ENCODE measurements at regions not wholly inside any gene's neighbourhood (a gene's known extent, or its start where the extent isn't known, plus 50 kb on each side); places are given as distances from the start of the nearest gene placed in this dataset.

- Mint-ChIP-seq H3K27ac (no peak overlapping the region), H3K36me3 (ENCODE audit: low read depth) (no peaks in the 10 kb centered on the region), H3K4me1 (no peaks in the 10 kb centered on the region), H3K27me3 (no peaks in the 10 kb centered on the region), H3K4me3 (no peak overlapping the region), H3K9me3 (no peaks in the 10 kb centered on the region)
- DNase-seq (no peak), ATAC-seq (no peak)
Measured at GRCh38 chr4:41436419-41436818, 101.5 kb upstream of the LIMCH1 start.

GRCh38 chr4:41437111-41437536, 100.8 kb upstream of the LIMCH1 start:
- H3K4me3 Mint-ChIP-seq: no peak overlapping the region
- H3K36me3 Mint-ChIP-seq (ENCODE audit: low read depth): no peaks in the 10 kb centered on the region
- DNase-seq: no peak
- no peak for ATAC-seq
- H3K27me3 Mint-ChIP-seq: no peaks in the 10 kb centered on the region
- H3K9me3 Mint-ChIP-seq: no peaks in the 10 kb centered on the region
- no peak overlapping the region for H3K27ac Mint-ChIP-seq
- no peaks in the 10 kb centered on the region for H3K4me1 Mint-ChIP-seq

- H3K4me1 Mint-ChIP-seq: no peaks in the 10 kb centered on the region
- DNase-seq (no peak), ATAC-seq (no peak)
- no peaks in the 10 kb centered on the region for H3K27me3 Mint-ChIP-seq
- no peaks in the 10 kb centered on the region for H3K9me3 Mint-ChIP-seq
- H3K36me3 Mint-ChIP-seq (ENCODE audit: low read depth): no peaks in the 10 kb centered on the region
- no peak overlapping the region for H3K4me3 Mint-ChIP-seq
- H3K27ac Mint-ChIP-seq: no peak overlapping the region
Measured at GRCh38 chr4:41438931-41439297, 99.0 kb upstream of the LIMCH1 start.

GRCh38 chr4:41442810-41443209, 95.1 kb upstream of the LIMCH1 start:
- H3K4me3 Mint-ChIP-seq: no peak overlapping the region
- H3K27me3 Mint-ChIP-seq: peaks cover 2% of the 10 kb centered on the region
- no peak for ATAC-seq
- no peaks in the 10 kb centered on the region for H3K4me1 Mint-ChIP-seq
- H3K9me3 Mint-ChIP-seq: no peaks in the 10 kb centered on the region
- H3K36me3 Mint-ChIP-seq (ENCODE audit: low read depth): no peaks in the 10 kb centered on the region
- no peak for DNase-seq
- H3K27ac Mint-ChIP-seq: no peak overlapping the region

- no peak for DNase-seq
- no peak overlapping the region for H3K27ac Mint-ChIP-seq
- ATAC-seq: no peak
- H3K4me3 Mint-ChIP-seq: no peak overlapping the region
- H3K27me3 Mint-ChIP-seq: peaks cover 2% of the 10 kb centered on the region
- H3K36me3 Mint-ChIP-seq (ENCODE audit: low read depth): no peaks in the 10 kb centered on the region
- H3K4me1 Mint-ChIP-seq: no peaks in the 10 kb centered on the region
- no peaks in the 10 kb centered on the region for H3K9me3 Mint-ChIP-seq
Measured at GRCh38 chr4:41443340-41444079, 94.4 kb upstream of the LIMCH1 start.

- DNase-seq: no peak
- Mint-ChIP-seq H3K27ac (no peak overlapping the region), H3K36me3 (ENCODE audit: low read depth) (no peaks in the 10 kb centered on the region), H3K4me3 (no peak overlapping the region), H3K27me3 (peaks cover 2% of the 10 kb centered on the region), H3K4me1 (no peaks in the 10 kb centered on the region), H3K9me3 (peaks cover 1% of the 10 kb centered on the region)
- no peak for ATAC-seq
Measured at GRCh38 chr4:41446391-41446790, 91.6 kb upstream of the LIMCH1 start.

- H3K27me3 Mint-ChIP-seq: peaks cover 2% of the 10 kb centered on the region
- H3K27ac Mint-ChIP-seq: no peak overlapping the region
- no peak overlapping the region for H3K4me3 Mint-ChIP-seq
- no peaks in the 10 kb centered on the region for H3K36me3 Mint-ChIP-seq (ENCODE audit: low read depth)
- ATAC-seq (no peak), DNase-seq (no peak)
- no peaks in the 10 kb centered on the region for H3K4me1 Mint-ChIP-seq
- peaks cover 4% of the 10 kb centered on the region for H3K9me3 Mint-ChIP-seq
Measured at GRCh38 chr4:41446981-41447725, 90.8 kb upstream of the LIMCH1 start.

GRCh38 chr4:41448934-41449333, 89.0 kb upstream of the LIMCH1 start:
- DNase-seq (no peak), ATAC-seq (no peak)
- H3K4me3 Mint-ChIP-seq: no peak overlapping the region
- H3K27ac Mint-ChIP-seq: no peak overlapping the region
- H3K4me1 Mint-ChIP-seq: no peaks in the 10 kb centered on the region
- no peaks in the 10 kb centered on the region for H3K36me3 Mint-ChIP-seq (ENCODE audit: low read depth)
- H3K9me3 Mint-ChIP-seq: peaks cover 4% of the 10 kb centered on the region
- H3K27me3 Mint-ChIP-seq: peaks cover 5% of the 10 kb centered on the region

- no peak for ATAC-seq
- H3K27ac Mint-ChIP-seq: no peak overlapping the region
- H3K9me3 Mint-ChIP-seq: peaks cover 4% of the 10 kb centered on the region
- peaks cover 3% of the 10 kb centered on the region for H3K27me3 Mint-ChIP-seq
- no peak for DNase-seq
- H3K36me3 Mint-ChIP-seq (ENCODE audit: low read depth): no peaks in the 10 kb centered on the region
- no peak overlapping the region for H3K4me3 Mint-ChIP-seq
- H3K4me1 Mint-ChIP-seq: no peaks in the 10 kb centered on the region
Measured at GRCh38 chr4:41451961-41452360, 86.0 kb upstream of the LIMCH1 start.

GRCh38 chr4:41452484-41453225, 85.3 kb upstream of the LIMCH1 start:
- Mint-ChIP-seq H3K27me3 (peaks cover 3% of the 10 kb centered on the region), H3K9me3 (peaks cover 4% of the 10 kb centered on the region), H3K36me3 (ENCODE audit: low read depth) (no peaks in the 10 kb centered on the region), H3K4me1 (no peaks in the 10 kb centered on the region), H3K4me3 (no peak overlapping the region), H3K27ac (no peak overlapping the region)
- DNase-seq (no peak), ATAC-seq (no peak)

- Mint-ChIP-seq H3K27ac (no peak overlapping the region), H3K36me3 (ENCODE audit: low read depth) (no peaks in the 10 kb centered on the region), H3K27me3 (peaks cover 7% of the 10 kb centered on the region), H3K9me3 (peaks cover 4% of the 10 kb centered on the region), H3K4me1 (no peaks in the 10 kb centered on the region), H3K4me3 (no peak overlapping the region)
- DNase-seq (no peak), ATAC-seq (no peak)
Measured at GRCh38 chr4:41454423-41454822, 83.5 kb upstream of the LIMCH1 start.

GRCh38 chr4:41455206-41455605, 82.8 kb upstream of the LIMCH1 start:
- Mint-ChIP-seq H3K27me3 (peaks cover 7% of the 10 kb centered on the region), H3K36me3 (ENCODE audit: low read depth) (no peaks in the 10 kb centered on the region), H3K4me1 (no peaks in the 10 kb centered on the region), H3K9me3 (peaks cover 4% of the 10 kb centered on the region), H3K27ac (no peak overlapping the region), H3K4me3 (no peak overlapping the region)
- no peak for ATAC-seq
- DNase-seq: no peak

- ATAC-seq: no peak
- DNase-seq: no peak
- Mint-ChIP-seq H3K9me3 (peaks cover under 1% of the 10 kb centered on the region), H3K4me1 (no peaks in the 10 kb centered on the region), H3K36me3 (ENCODE audit: low read depth) (no peaks in the 10 kb centered on the region), H3K4me3 (no peak overlapping the region), H3K27ac (no peak overlapping the region), H3K27me3 (peaks cover 7% of the 10 kb centered on the region)
Measured at GRCh38 chr4:41456559-41457101, 81.3 kb upstream of the LIMCH1 start.

GRCh38 chr4:41458689-41459088, 79.3 kb upstream of the LIMCH1 start:
- Mint-ChIP-seq H3K27ac (no peak overlapping the region), H3K27me3 (peaks cover 3% of the 10 kb centered on the region), H3K4me1 (no peaks in the 10 kb centered on the region), H3K4me3 (no peak overlapping the region), H3K36me3 (ENCODE audit: low read depth) (no peaks in the 10 kb centered on the region), H3K9me3 (no peaks in the 10 kb centered on the region)
- no peak for ATAC-seq
- no peak for DNase-seq

GRCh38 chr4:41460641-41461040, 77.3 kb upstream of the LIMCH1 start:
- no peaks in the 10 kb centered on the region for H3K4me1 Mint-ChIP-seq
- peaks cover 3% of the 10 kb centered on the region for H3K27me3 Mint-ChIP-seq
- no peak for ATAC-seq
- DNase-seq: no peak
- no peak overlapping the region for H3K4me3 Mint-ChIP-seq
- no peak overlapping the region for H3K27ac Mint-ChIP-seq
- H3K36me3 Mint-ChIP-seq (ENCODE audit: low read depth): no peaks in the 10 kb centered on the region
- H3K9me3 Mint-ChIP-seq: no peaks in the 10 kb centered on the region

Measured in activated naive CD8-positive, alpha-beta T cell treated with anti-CD3 and anti-CD28 coated beads, Interleukin-2, amount 50 U/mL, for 24 hours (primary cell).